ENCODE measurements at regions not wholly inside any gene's neighbourhood (a gene's known extent, or its start where the extent isn't known, plus 50 kb on each side); places are given as distances from the start of the nearest gene placed in this dataset.

DNA sequence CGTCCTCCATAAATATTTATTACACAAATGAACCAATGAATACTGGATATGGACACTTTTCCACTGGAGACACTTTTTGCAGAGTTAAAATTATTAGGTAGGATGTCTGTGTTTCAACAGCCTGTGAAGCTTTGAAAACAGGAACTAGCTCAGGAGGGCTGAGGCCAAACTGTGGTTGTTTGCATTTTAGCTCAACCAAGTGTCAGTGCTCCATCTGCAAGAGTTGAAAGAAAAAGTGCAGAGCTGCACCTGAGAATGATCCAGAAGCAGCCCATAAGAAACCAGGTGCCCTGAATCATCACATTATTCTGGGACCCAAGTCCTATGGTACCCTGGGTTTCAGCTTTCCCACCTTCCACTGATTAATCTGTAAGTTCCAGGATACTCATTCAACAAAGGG is 180.4 kb downstream of the TRIB2 start:
- CTCF ChIA-PET, result interaction anchor here (2.9 to 3.7 kb wide), 2 partner anchors 33 to 110 kb away, joined by 13 to 19 read pairs; no protein-coding TSS in a partner anchor
- intact Hi-C loops (cut with micrococcal nuclease), result no loop called here
- ATAC-seq, result no peak
- POLR2A ChIA-PET, result no interaction called here
- H3K36me3 Mint-ChIP-seq (ENCODE audit: low read depth), result no peaks in the 10 kb centered on the region
- no peak overlapping the region for H3K4me3 Mint-ChIP-seq
- H3K27ac Mint-ChIP-seq, result no peak overlapping the region
- H3K9me3 Mint-ChIP-seq, result peaks cover 16% of the 10 kb centered on the region
- DNase-seq, result no peak
- H3K4me1 Mint-ChIP-seq (ENCODE audit: low read depth), result peaks cover 19% of the 10 kb centered on the region
- H3K27me3 Mint-ChIP-seq, result no peaks in the 10 kb centered on the region
- TF ChIP-seq, protein P1, sequence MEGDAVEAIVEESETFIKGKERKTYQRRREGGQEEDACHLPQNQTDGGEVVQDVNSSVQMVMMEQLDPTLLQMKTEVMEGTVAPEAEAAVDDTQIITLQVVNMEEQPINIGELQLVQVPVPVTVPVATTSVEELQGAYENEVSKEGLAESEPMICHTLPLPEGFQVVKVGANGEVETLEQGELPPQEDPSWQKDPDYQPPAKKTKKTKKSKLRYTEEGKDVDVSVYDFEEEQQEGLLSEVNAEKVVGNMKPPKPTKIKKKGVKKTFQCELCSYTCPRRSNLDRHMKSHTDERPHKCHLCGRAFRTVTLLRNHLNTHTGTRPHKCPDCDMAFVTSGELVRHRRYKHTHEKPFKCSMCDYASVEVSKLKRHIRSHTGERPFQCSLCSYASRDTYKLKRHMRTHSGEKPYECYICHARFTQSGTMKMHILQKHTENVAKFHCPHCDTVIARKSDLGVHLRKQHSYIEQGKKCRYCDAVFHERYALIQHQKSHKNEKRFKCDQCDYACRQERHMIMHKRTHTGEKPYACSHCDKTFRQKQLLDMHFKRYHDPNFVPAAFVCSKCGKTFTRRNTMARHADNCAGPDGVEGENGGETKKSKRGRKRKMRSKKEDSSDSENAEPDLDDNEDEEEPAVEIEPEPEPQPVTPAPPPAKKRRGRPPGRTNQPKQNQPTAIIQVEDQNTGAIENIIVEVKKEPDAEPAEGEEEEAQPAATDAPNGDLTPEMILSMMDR (IDR thresholded peaks at IDR 0.05), result no peak

DNA sequence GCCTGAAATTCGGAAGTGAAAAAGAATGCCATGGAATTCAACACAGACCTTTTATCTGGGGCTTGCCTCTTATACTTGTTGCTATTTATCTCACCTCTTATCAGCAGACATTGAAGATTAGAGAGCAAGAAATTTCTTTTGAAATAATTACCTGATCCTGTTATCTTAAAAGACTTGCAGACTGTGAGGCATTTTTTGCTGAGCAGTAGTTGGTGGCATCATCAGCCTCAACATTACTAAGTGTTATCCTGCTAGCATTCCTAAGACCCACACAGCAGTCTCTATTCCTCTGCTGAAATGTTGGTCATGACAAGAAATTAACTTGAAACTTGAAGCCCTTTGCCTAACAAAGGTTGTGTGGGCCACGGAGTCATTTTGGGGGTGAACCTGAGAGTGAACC is 186.5 kb downstream of the TRIB2 start:
- CTCF ChIA-PET, result no interaction called here
- Mint-ChIP-seq H3K27ac (no peak overlapping the region), H3K27me3 (no peaks in the 10 kb centered on the region), H3K4me1 (ENCODE audit: low read depth) (peaks cover under 1% of the 10 kb centered on the region), H3K4me3 (no peak overlapping the region), H3K36me3 (ENCODE audit: low read depth) (no peaks in the 10 kb centered on the region), H3K9me3 (no peaks in the 10 kb centered on the region)
- TF ChIP-seq, protein P1 (IDR thresholded peaks at IDR 0.05), result no peak
- ATAC-seq, result no peak
- intact Hi-C loops (cut with micrococcal nuclease), result no loop called here
- POLR2A ChIA-PET, result no interaction called here
- no peak for DNase-seq

DNA sequence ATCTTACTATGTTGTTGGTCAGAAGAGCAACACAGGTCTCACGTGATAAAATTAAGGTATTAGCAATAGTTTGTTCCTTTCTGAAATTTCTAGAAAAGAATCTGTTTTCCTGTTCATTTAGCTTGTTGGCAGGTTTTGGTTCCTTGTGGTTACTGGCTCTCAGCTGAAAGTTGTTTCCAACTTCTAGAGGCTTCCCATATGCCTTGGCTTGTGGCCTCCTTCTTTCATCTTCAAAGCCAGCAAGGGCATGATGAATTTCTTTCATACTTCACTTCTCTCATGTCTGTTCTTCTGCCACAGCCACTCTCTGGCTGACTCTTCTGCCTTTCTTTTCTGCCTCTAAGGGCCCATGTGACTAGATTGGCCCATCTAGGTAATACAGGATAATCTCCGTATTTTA is 193.7 kb downstream of the TRIB2 start:
- Mint-ChIP-seq H3K27ac (no peak overlapping the region), H3K4me3 (no peak overlapping the region), H3K4me1 (ENCODE audit: low read depth) (no peaks in the 10 kb centered on the region), H3K27me3 (peaks cover 3% of the 10 kb centered on the region), H3K36me3 (ENCODE audit: low read depth) (no peaks in the 10 kb centered on the region), H3K9me3 (no peaks in the 10 kb centered on the region)
- DNase-seq (no peak), ATAC-seq (no peak)
- intact Hi-C loops (cut with micrococcal nuclease), result no loop called here
- ChIA-PET CTCF (no interaction called here), POLR2A (no interaction called here)
- TF ChIP-seq, protein P1 (IDR thresholded peaks at IDR 0.05), result no peak

DNA sequence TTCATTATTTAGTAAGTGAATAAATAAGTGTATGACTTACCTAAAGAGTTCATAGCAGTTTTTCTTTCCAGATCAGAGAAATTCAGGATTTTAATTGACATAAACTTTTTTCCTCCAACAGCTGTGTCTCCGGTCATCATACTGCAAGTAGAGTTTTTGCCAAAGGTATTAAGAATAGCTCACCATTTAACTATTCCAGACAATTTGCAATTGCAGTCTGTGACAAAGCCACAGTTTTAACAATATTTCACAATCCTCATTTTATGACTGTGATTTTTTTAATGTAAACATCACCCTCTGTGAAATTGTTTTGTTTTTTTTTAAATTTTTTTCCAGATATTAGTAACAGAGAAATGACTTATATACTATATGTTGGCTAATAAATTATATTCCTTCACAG is 199.1 kb downstream of the TRIB2 start:
- peaks cover 11% of the 10 kb centered on the region for H3K27me3 Mint-ChIP-seq
- no peak for DNase-seq
- no peaks in the 10 kb centered on the region for H3K36me3 Mint-ChIP-seq (ENCODE audit: low read depth)
- POLR2A ChIA-PET, result no interaction called here
- H3K9me3 Mint-ChIP-seq, result no peaks in the 10 kb centered on the region
- H3K27ac Mint-ChIP-seq, result no peak overlapping the region
- no peak for ATAC-seq
- H3K4me1 Mint-ChIP-seq (ENCODE audit: low read depth), result no peaks in the 10 kb centered on the region
- H3K4me3 Mint-ChIP-seq, result no peak overlapping the region
- intact Hi-C loops (cut with micrococcal nuclease), result no loop called here
- CTCF ChIA-PET, result no interaction called here
- TF ChIP-seq, protein P1 (IDR thresholded peaks at IDR 0.05), result no peak

DNA sequence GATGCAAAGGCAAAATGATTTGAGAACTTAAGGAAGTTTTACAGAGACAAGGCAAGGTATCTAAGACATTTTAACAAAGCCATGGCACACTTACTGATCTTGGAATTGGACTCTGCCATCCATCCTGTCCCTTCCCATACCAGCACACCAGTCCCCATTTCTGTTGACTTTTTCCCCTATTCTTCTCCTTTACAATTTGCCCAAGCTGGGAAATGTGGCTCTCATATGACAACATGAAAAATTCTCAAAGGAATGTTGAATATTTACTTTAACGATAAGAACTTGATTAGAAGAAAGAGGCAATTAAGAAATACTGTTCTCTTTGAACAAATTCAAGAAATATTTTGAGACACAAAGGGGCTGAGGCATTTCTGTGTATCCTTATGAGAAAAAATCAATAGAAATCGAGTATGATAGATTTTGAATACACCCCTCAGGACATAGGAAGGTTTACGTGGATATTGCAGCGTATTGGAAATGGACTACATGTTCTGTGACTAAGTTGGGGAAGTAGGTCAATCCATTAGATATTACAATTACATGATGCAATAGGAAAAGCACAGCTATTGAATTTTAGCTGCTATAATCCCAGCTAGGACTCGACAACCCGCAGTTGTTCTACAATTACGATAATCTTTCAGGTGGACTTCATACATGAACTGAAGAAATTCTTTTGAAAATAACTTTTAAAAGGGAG is 201.6 kb downstream of the TRIB2 start:
- intact Hi-C loops (cut with micrococcal nuclease), result no loop called here
- TF ChIP-seq, protein P1 (IDR thresholded peaks at IDR 0.05), result no peak
- ATAC-seq (no peak), DNase-seq (no peak)
- Mint-ChIP-seq H3K36me3 (ENCODE audit: low read depth) (no peaks in the 10 kb centered on the region), H3K9me3 (no peaks in the 10 kb centered on the region), H3K4me1 (ENCODE audit: low read depth) (no peaks in the 10 kb centered on the region), H3K4me3 (no peak overlapping the region), H3K27ac (no peak overlapping the region), H3K27me3 (peaks cover 19% of the 10 kb centered on the region)
- ChIA-PET POLR2A (no interaction called here), CTCF (interaction anchor here (3.1 kb wide), 1 partner anchor 13 kb away, joined by 15 read pairs; no protein-coding TSS in a partner anchor)

Data from activated CD8-positive, alpha-beta T cell treated with anti-CD3 and anti-CD28 coated beads for 36 hours (primary cell).